ENCODE measurements at regions not wholly inside any gene's neighbourhood (a gene's known extent, or its start where the extent isn't known, plus 50 kb on each side); places are given as distances from the start of the nearest gene placed in this dataset.
"Not testable (repeated sequence)": the region's sequence is repeated elsewhere in the genome, so short reads cannot be mapped to it uniquely, and the experiment has no call there.

GRCh38 chr14:105581551-105582341, 55.4 kb downstream of the TMEM121 start:
- no peak overlapping the region for H3K9ac ChIP-seq (ENCODE audit: insufficient read length)
- H3K4me3 ChIP-seq, result no peak overlapping the region
- H3K9me3 ChIP-seq (ENCODE audit: low read depth, low read length), result no peaks in the 10 kb centered on the region
- DNase-seq (ENCODE audit: low read depth, low spot score), result no peak
- H3K27ac ChIP-seq, result no peak overlapping the region
- no peaks in the 10 kb centered on the region for H3K36me3 ChIP-seq (ENCODE audit: insufficient read depth, low read length)
- no peak for TF ChIP-seq POLR2AphosphoS5 (IDR thresholded peaks at IDR 0.05; ENCODE audit: borderline replicate concordance, low read depth, low read length)
- TF ChIP-seq FOXP2 (optimal IDR thresholded peaks at IDR 0.05; ENCODE audit: control extremely low read depth, extremely low read length, insufficient read depth), result no peak
- no peak for TF ChIP-seq EZH2 (IDR thresholded peaks at IDR 0.05)

- no peak for DNase-seq (ENCODE audit: low read depth, low spot score)
- H3K27ac ChIP-seq, result no peak overlapping the region
- H3K9ac ChIP-seq (ENCODE audit: insufficient read length), result no peak overlapping the region
- H3K36me3 ChIP-seq (ENCODE audit: insufficient read depth, low read length), result no peaks in the 10 kb centered on the region
- TF ChIP-seq EZH2 (IDR thresholded peaks at IDR 0.05) (no peak), FOXP2 (optimal IDR thresholded peaks at IDR 0.05; ENCODE audit: control extremely low read depth, extremely low read length, insufficient read depth) (no peak), POLR2AphosphoS5 (IDR thresholded peaks at IDR 0.05; ENCODE audit: borderline replicate concordance, low read depth, low read length) (no peak)
- H3K9me3 ChIP-seq (ENCODE audit: low read depth, low read length), result no peaks in the 10 kb centered on the region
- H3K4me3 ChIP-seq, result no peak overlapping the region
Measured at GRCh38 chr14:105582639-105583038, 56.3 kb downstream of the TMEM121 start.

- not testable (repeated sequence) for H3K4me3 ChIP-seq; DNase-seq (ENCODE audit: low read depth, low spot score); H3K9me3 ChIP-seq (ENCODE audit: low read depth, low read length); H3K27ac ChIP-seq; H3K36me3 ChIP-seq (ENCODE audit: insufficient read depth, low read length); H3K9ac ChIP-seq (ENCODE audit: insufficient read length)
Measured at GRCh38 chr14:105583914-105584313, 57.5 kb downstream of the TMEM121 start.

- not testable (repeated sequence) for H3K27ac ChIP-seq; DNase-seq (ENCODE audit: low read depth, low spot score); H3K36me3 ChIP-seq (ENCODE audit: insufficient read depth, low read length); H3K9me3 ChIP-seq (ENCODE audit: low read depth, low read length); H3K9ac ChIP-seq (ENCODE audit: insufficient read length); H3K4me3 ChIP-seq
Measured at GRCh38 chr14:105585290-105585689, 58.9 kb downstream of the TMEM121 start.

- DNase-seq (ENCODE audit: low read depth, low spot score), result not testable (repeated sequence)
Measured at GRCh38 chr14:105585722-105586121, 59.3 kb downstream of the TMEM121 start.

GRCh38 chr14:105586144-105586872, 59.9 kb downstream of the TMEM121 start:
- DNase-seq (ENCODE audit: low read depth, low spot score), result not testable (repeated sequence)

More at GRCh38 chr14:105585722-105586121, 59.3 kb downstream of the TMEM121 start:
- not testable (repeated sequence) for H3K4me3 ChIP-seq; H3K27ac ChIP-seq; H3K9ac ChIP-seq (ENCODE audit: insufficient read length); H3K9me3 ChIP-seq (ENCODE audit: low read depth, low read length); H3K36me3 ChIP-seq (ENCODE audit: insufficient read depth, low read length)

GRCh38 chr14:105587034-105587433, 60.7 kb downstream of the TMEM121 start:
- H3K9ac ChIP-seq (ENCODE audit: insufficient read length); H3K4me3 ChIP-seq; DNase-seq (ENCODE audit: low read depth, low spot score); H3K27ac ChIP-seq; H3K36me3 ChIP-seq (ENCODE audit: insufficient read depth, low read length); H3K9me3 ChIP-seq (ENCODE audit: low read depth, low read length): not testable (repeated sequence)

More at GRCh38 chr14:105586144-105586872, 59.9 kb downstream of the TMEM121 start:
- H3K9ac ChIP-seq (ENCODE audit: insufficient read length); H3K9me3 ChIP-seq (ENCODE audit: low read depth, low read length); H3K36me3 ChIP-seq (ENCODE audit: insufficient read depth, low read length); H3K4me3 ChIP-seq; H3K27ac ChIP-seq: not testable (repeated sequence)

GRCh38 chr14:105587482-105588235, 61.3 kb downstream of the TMEM121 start:
- H3K4me3 ChIP-seq; DNase-seq (ENCODE audit: low read depth, low spot score); H3K9ac ChIP-seq (ENCODE audit: insufficient read length); H3K9me3 ChIP-seq (ENCODE audit: low read depth, low read length); H3K36me3 ChIP-seq (ENCODE audit: insufficient read depth, low read length); H3K27ac ChIP-seq: not testable (repeated sequence)

GRCh38 chr14:105588236-105588860, 62.0 kb downstream of the TMEM121 start:
- TF ChIP-seq FOXP2 (optimal IDR thresholded peaks at IDR 0.05; ENCODE audit: control extremely low read depth, extremely low read length, insufficient read depth) (no peak), EZH2 (IDR thresholded peaks at IDR 0.05) (no peak), POLR2AphosphoS5 (IDR thresholded peaks at IDR 0.05; ENCODE audit: borderline replicate concordance, low read depth, low read length) (no peak)
- DNase-seq (ENCODE audit: low read depth, low spot score), result no peak
- H3K36me3 ChIP-seq (ENCODE audit: insufficient read depth, low read length), result no peaks in the 10 kb centered on the region
- H3K9me3 ChIP-seq (ENCODE audit: low read depth, low read length), result no peaks in the 10 kb centered on the region
- H3K9ac ChIP-seq (ENCODE audit: insufficient read length), result no peak overlapping the region
- H3K27ac ChIP-seq, result no peak overlapping the region
- no peak overlapping the region for H3K4me3 ChIP-seq

Data from SK-N-MC (cell line).